ENCODE measurements at regions not wholly inside any gene's neighbourhood (a gene's known extent, or its start where the extent isn't known, plus 50 kb on each side); places are given as distances from the start of the nearest gene placed in this dataset.
A peak's percentile ranks its signal among the peaks of the same experiment; 100 is the strongest.
"Not testable (repeated sequence)": the region's sequence is repeated elsewhere in the genome, so short reads cannot be mapped to it uniquely, and the experiment has no call there.

GRCh38 chr2:89959729-89960378 is 1268.4 kb downstream of the RPIA start:
- not testable (repeated sequence) for DNase-seq, ATAC-seq

- not testable (repeated sequence) for ATAC-seq, DNase-seq
Observed at GRCh38 chr2:89960570-89960969, 1269.1 kb downstream of the RPIA start.

GRCh38 chr2:89968567-89968966 is 1277.1 kb downstream of the RPIA start:
- DNase-seq, ATAC-seq: not testable (repeated sequence)

GRCh38 chr2:89969190-89969589 is 1277.7 kb downstream of the RPIA start:
- ATAC-seq, DNase-seq: not testable (repeated sequence)

- not testable (repeated sequence) for DNase-seq, ATAC-seq
Observed at GRCh38 chr2:89973849-89974248, 1282.4 kb downstream of the RPIA start.

GRCh38 chr2:89979826-89980537 is 1288.5 kb downstream of the RPIA start:
- not testable (repeated sequence) for DNase-seq, ATAC-seq

- not testable (repeated sequence) for ATAC-seq, DNase-seq
Observed at GRCh38 chr2:89982246-89982645, 1290.8 kb downstream of the RPIA start.

GRCh38 chr2:89985650-89986049 is 1294.2 kb downstream of the RPIA start:
- not testable (repeated sequence) for ATAC-seq

GRCh38 chr2:89986532-89986931 is 1295.1 kb downstream of the RPIA start:
- DNase-seq, ATAC-seq: not testable (repeated sequence)

More at GRCh38 chr2:89985650-89986049, 1294.2 kb downstream of the RPIA start:
- DNase-seq, result not testable (repeated sequence)

GRCh38 chr2:89996779-89997178 is 1305.3 kb downstream of the RPIA start:
- ATAC-seq, DNase-seq: not testable (repeated sequence)

- DNase-seq, ATAC-seq: not testable (repeated sequence)
Observed at GRCh38 chr2:90004553-90004952, 1313.1 kb downstream of the RPIA start.

GRCh38 chr2:90010442-90011100 is 1319.1 kb downstream of the RPIA start:
- DNase-seq, result not testable (repeated sequence)

GRCh38 chr2:90011101-90011443 is 1319.6 kb downstream of the RPIA start:
- not testable (repeated sequence) for ATAC-seq, DNase-seq

More at GRCh38 chr2:90010442-90011100, 1319.1 kb downstream of the RPIA start:
- ATAC-seq, result not testable (repeated sequence)

GRCh38 chr2:90019908-90020307 is 1328.4 kb downstream of the RPIA start:
- not testable (repeated sequence) for DNase-seq, ATAC-seq

- ATAC-seq, result peak; percentile 32
- not testable (repeated sequence) for DNase-seq
Observed at GRCh38 chr2:90021234-90021633, 1329.8 kb downstream of the RPIA start.

GRCh38 chr2:90027231-90027643 is 1335.8 kb downstream of the RPIA start:
- not testable (repeated sequence) for ATAC-seq, DNase-seq

GRCh38 chr2:90028381-90029079 is 1337.1 kb downstream of the RPIA start:
- ATAC-seq, DNase-seq: not testable (repeated sequence)

GRCh38 chr2:90029080-90029428 is 1337.6 kb downstream of the RPIA start:
- DNase-seq, ATAC-seq: not testable (repeated sequence)

GRCh38 chr2:90032269-90032668 is 1340.8 kb downstream of the RPIA start:
- DNase-seq, ATAC-seq: not testable (repeated sequence)

GRCh38 chr2:90036335-90036734 is 1344.9 kb downstream of the RPIA start:
- DNase-seq, ATAC-seq: not testable (repeated sequence)

GRCh38 chr2:90039093-90039492 is 1347.6 kb downstream of the RPIA start:
- DNase-seq, result not testable (repeated sequence)

GRCh38 chr2:90047776-90048175 is 1356.3 kb downstream of the RPIA start:
- not testable (repeated sequence) for DNase-seq, ATAC-seq

More at GRCh38 chr2:90039093-90039492, 1347.6 kb downstream of the RPIA start:
- ATAC-seq, result not testable (repeated sequence)

Data from stimulated activated naive CD8-positive, alpha-beta T cell treated with anti-CD3 and anti-CD28 coated beads, Interleukin-15, Interleukin-2, amounts not matched to agents 100 U/mL and 50 U/mL, for 24 hours (primary cell).